ENCODE measurements at regions not wholly inside any gene's neighbourhood (a gene's known extent, or its start where the extent isn't known, plus 50 kb on each side); places are given as distances from the start of the nearest gene placed in this dataset.
A peak's percentile ranks its signal among the peaks of the same experiment; 100 is the strongest.

DNA sequence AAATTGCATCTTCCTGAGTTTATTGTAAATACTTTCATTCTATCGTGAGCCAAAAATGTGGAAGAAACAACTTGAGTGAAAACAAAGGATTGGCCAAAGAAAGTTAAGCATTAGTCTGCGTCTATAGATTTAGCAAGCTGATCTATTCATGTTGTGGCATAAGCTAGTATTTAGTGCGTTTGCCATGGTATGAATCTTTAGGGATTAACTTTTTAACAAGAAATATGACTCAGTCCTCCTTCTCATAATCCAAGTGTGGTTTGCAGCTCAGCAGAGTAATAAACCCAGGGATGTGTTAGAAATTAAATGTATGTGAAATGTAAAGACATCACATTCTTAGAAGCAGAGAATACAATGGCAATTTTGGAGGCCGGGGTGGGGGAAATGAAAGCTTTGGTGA, 1110.9 kb downstream of the NLGN4X start:
- Histone ChIP-seq H3K79me2 (ENCODE audit: insufficient read depth, low read length) (no peaks in the 10 kb centered on the region), H3K4me3 (ENCODE audit: low read length, poor library complexity, severe bottlenecking) (no peak overlapping the region), H3K9me3 (ENCODE audit: insufficient read depth, low read depth, low read length) (no peaks in the 10 kb centered on the region), H3K36me3 (ENCODE audit: insufficient read depth, low read length) (no peaks in the 10 kb centered on the region), H2AFZ (ENCODE audit: low read length) (no peak overlapping the region), H3K4me1 (ENCODE audit: insufficient read depth, low read length, poor library complexity, severe bottlenecking) (no peaks in the 10 kb centered on the region), H3K9me2 (replicated peaks; ENCODE audit: low read depth, low read length) (no peaks in the 10 kb centered on the region), H3K9ac (ENCODE audit: low read depth, low read length, poor library complexity, severe bottlenecking) (no peak overlapping the region), H3K4me2 (ENCODE audit: low read depth, low read length, poor library complexity, severe bottlenecking) (no peak overlapping the region), H4K20me1 (ENCODE audit: insufficient read depth, low read length, poor library complexity, severe bottlenecking) (no peaks in the 10 kb centered on the region), H3K27me3 (ENCODE audit: insufficient read depth, low read length, poor library complexity, severe bottlenecking) (no peaks in the 10 kb centered on the region), H3F3A (ENCODE audit: low read depth) (no peaks in the 10 kb centered on the region)
- no peak for TF ChIP-seq EZH2phosphoT487 (IDR thresholded peaks at IDR 0.05; ENCODE audit: borderline replicate concordance)
- TF ChIP-seq, protein P1, sequence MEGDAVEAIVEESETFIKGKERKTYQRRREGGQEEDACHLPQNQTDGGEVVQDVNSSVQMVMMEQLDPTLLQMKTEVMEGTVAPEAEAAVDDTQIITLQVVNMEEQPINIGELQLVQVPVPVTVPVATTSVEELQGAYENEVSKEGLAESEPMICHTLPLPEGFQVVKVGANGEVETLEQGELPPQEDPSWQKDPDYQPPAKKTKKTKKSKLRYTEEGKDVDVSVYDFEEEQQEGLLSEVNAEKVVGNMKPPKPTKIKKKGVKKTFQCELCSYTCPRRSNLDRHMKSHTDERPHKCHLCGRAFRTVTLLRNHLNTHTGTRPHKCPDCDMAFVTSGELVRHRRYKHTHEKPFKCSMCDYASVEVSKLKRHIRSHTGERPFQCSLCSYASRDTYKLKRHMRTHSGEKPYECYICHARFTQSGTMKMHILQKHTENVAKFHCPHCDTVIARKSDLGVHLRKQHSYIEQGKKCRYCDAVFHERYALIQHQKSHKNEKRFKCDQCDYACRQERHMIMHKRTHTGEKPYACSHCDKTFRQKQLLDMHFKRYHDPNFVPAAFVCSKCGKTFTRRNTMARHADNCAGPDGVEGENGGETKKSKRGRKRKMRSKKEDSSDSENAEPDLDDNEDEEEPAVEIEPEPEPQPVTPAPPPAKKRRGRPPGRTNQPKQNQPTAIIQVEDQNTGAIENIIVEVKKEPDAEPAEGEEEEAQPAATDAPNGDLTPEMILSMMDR (conservative IDR thresholded peaks at IDR 0.05; ENCODE audit: low read length), result no peak

DNA sequence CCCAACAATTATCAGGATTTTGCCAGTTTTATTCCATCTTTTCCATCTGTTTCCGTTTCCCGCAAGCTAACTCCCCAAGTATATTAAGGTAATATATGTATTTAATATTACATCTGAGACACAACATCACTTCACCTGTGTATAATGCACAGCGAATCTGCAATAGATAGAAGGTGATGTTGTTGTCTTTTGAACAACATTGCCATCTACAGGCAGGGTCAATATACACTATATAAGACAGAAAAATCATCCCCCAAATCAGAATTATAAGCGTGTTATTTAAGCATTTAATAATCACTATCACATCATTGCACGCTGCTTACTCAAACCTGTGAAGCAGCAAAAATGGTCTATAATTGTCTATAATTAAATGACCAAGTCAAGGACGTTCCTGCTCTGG, 1115.5 kb downstream of the NLGN4X start:
- Histone ChIP-seq H3K4me3 (ENCODE audit: low read length, poor library complexity, severe bottlenecking) (no peak overlapping the region), H3F3A (ENCODE audit: low read depth) (no peaks in the 10 kb centered on the region), H3K4me2 (ENCODE audit: low read depth, low read length, poor library complexity, severe bottlenecking) (no peak overlapping the region), H3K36me3 (ENCODE audit: insufficient read depth, low read length) (no peaks in the 10 kb centered on the region), H4K20me1 (ENCODE audit: insufficient read depth, low read length, poor library complexity, severe bottlenecking) (no peaks in the 10 kb centered on the region), H3K27me3 (ENCODE audit: insufficient read depth, low read length, poor library complexity, severe bottlenecking) (no peaks in the 10 kb centered on the region), H3K9me2 (replicated peaks; ENCODE audit: low read depth, low read length) (no peaks in the 10 kb centered on the region), H3K9ac (ENCODE audit: low read depth, low read length, poor library complexity, severe bottlenecking) (no peak overlapping the region), H3K9me3 (ENCODE audit: insufficient read depth, low read depth, low read length) (no peaks in the 10 kb centered on the region), H2AFZ (ENCODE audit: low read length) (no peak overlapping the region), H3K4me1 (ENCODE audit: insufficient read depth, low read length, poor library complexity, severe bottlenecking) (no peaks in the 10 kb centered on the region), H3K79me2 (ENCODE audit: insufficient read depth, low read length) (no peaks in the 10 kb centered on the region)
- TF ChIP-seq EZH2phosphoT487 (IDR thresholded peaks at IDR 0.05; ENCODE audit: borderline replicate concordance), result no peak
- TF ChIP-seq, protein P1 (conservative IDR thresholded peaks at IDR 0.05; ENCODE audit: low read length), result peak; percentile 37

DNA sequence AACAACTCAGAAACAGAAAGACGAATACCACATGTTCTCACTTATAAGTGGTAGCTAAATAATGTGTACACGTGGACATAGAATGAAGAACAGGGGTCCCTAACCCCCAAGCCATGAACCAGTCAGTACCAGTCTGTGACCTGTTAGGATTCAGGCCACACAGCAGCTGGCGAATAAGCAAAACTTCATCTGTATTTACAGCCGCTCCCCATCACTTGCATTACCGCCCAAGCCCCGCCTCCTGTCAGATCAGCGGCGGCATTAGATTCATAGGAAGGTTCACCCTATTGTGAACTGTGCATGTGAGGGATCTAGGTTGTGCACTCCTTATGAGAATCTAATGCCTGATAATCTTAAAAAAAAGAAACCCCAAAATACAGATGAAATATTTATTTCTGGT, 1128.7 kb downstream of the NLGN4X start:
- H3K36me3 ChIP-seq (ENCODE audit: insufficient read depth, low read length), result no peaks in the 10 kb centered on the region
- no peaks in the 10 kb centered on the region for H3K79me2 ChIP-seq (ENCODE audit: insufficient read depth, low read length)
- H4K20me1 ChIP-seq (ENCODE audit: insufficient read depth, low read length, poor library complexity, severe bottlenecking), result no peaks in the 10 kb centered on the region
- no peak for TF ChIP-seq EZH2phosphoT487 (IDR thresholded peaks at IDR 0.05; ENCODE audit: borderline replicate concordance)
- TF ChIP-seq, protein P1 (conservative IDR thresholded peaks at IDR 0.05; ENCODE audit: low read length), result no peak
- H2AFZ ChIP-seq (ENCODE audit: low read length), result no peak overlapping the region
- H3K4me2 ChIP-seq (ENCODE audit: low read depth, low read length, poor library complexity, severe bottlenecking), result no peak overlapping the region
- H3K4me1 ChIP-seq (ENCODE audit: insufficient read depth, low read length, poor library complexity, severe bottlenecking), result no peaks in the 10 kb centered on the region
- H3F3A ChIP-seq (ENCODE audit: low read depth), result no peaks in the 10 kb centered on the region
- no peaks in the 10 kb centered on the region for H3K9me2 ChIP-seq (replicated peaks; ENCODE audit: low read depth, low read length)
- H3K27me3 ChIP-seq (ENCODE audit: insufficient read depth, low read length, poor library complexity, severe bottlenecking), result no peaks in the 10 kb centered on the region
- H3K4me3 ChIP-seq (ENCODE audit: low read length, poor library complexity, severe bottlenecking), result no peak overlapping the region
- no peak overlapping the region for H3K9ac ChIP-seq (ENCODE audit: low read depth, low read length, poor library complexity, severe bottlenecking)
- no peaks in the 10 kb centered on the region for H3K9me3 ChIP-seq (ENCODE audit: insufficient read depth, low read depth, low read length)

All from Loucy (cell line).